GM04503 (cell line): ENCODE measurements at regions not wholly inside any gene's neighbourhood (a gene's known extent, or its start where the extent isn't known, plus 50 kb on each side); places are given as distances from the start of the nearest gene placed in this dataset.
A peak's percentile ranks its signal among the peaks of the same experiment; 100 is the strongest.

ENCODE experiments used
- DNase-seq: peaks from one replicate; pipeline ENCODE4 v3.0.0-alpha.2; 2012; ENCODE audit warnings: low read depth

GRCh38 chr14:28690029-28690692 is 76.4 kb upstream of the FOXG1 start:
- no peak for DNase-seq

- no peak for DNase-seq
Observed at GRCh38 chr14:28695109-28695508, 71.5 kb upstream of the FOXG1 start.

GRCh38 chr14:28701733-28702132 is 64.9 kb upstream of the FOXG1 start:
- DNase-seq = no peak

GRCh38 chr14:28703482-28703881 is 63.1 kb upstream of the FOXG1 start:
- DNase-seq = no peak

- no peak for DNase-seq
Observed at GRCh38 chr14:28704153-28704552, 62.4 kb upstream of the FOXG1 start.

GRCh38 chr14:28707814-28708213 is 58.8 kb upstream of the FOXG1 start:
- DNase-seq = peak; percentile 31

- no peak for DNase-seq
Observed at GRCh38 chr14:28709571-28710305, 56.8 kb upstream of the FOXG1 start.
